ENCODE measurements at regions not wholly inside any gene's neighbourhood (a gene's known extent, or its start where the extent isn't known, plus 50 kb on each side); places are given as distances from the start of the nearest gene placed in this dataset.
"Not testable (repeated sequence)": the region's sequence is repeated elsewhere in the genome, so short reads cannot be mapped to it uniquely, and the experiment has no call there.

DNA sequence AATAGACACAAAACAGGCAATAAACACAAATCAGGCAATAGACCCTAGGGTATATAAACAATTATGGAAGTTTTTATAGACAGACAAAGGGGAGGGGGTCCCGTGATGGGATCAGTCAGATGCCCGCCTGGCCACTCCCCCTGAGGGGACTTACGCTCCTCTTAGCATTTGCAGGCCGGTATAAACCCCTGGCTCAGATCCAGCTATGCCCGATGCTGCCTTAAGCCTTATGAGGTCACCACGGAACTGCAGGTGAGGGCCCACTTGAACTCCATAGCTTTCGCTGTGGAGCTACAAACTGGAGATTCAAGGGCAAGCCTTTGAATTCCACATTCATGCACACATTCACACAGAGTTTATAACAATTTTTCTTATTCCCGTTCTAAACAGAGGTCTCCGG, 340.5 kb upstream of the USP9Y start:
- H3F3A ChIP-seq (ENCODE audit: insufficient read depth, low read length, poor library complexity, severe bottlenecking), result no peaks in the 10 kb centered on the region
- H3K79me2 ChIP-seq (replicated peaks; ENCODE audit: insufficient read depth, low read length), result no peaks in the 10 kb centered on the region
- H3K9ac ChIP-seq (ENCODE audit: low read length), result no peak overlapping the region
- H3K27me3 ChIP-seq (ENCODE audit: insufficient read depth, low read depth, low read length), result no peaks in the 10 kb centered on the region
- H3K4me3 ChIP-seq (ENCODE audit: low read length), result no peak overlapping the region
- H4K20me1 ChIP-seq (ENCODE audit: insufficient read depth), result no peaks in the 10 kb centered on the region
- no peaks in the 10 kb centered on the region for H3K36me3 ChIP-seq (ENCODE audit: insufficient read depth, low read length)
- no peak overlapping the region for H3K4me2 ChIP-seq (ENCODE audit: low read length)
- no peaks in the 10 kb centered on the region for H3K9me3 ChIP-seq (ENCODE audit: low read length)
- TF ChIP-seq SMC3 (conservative IDR thresholded peaks at IDR 0.05; ENCODE audit: poor library complexity), result no peak
- TF ChIP-seq MXI1 (conservative IDR thresholded peaks at IDR 0.05; ENCODE audit: poor library complexity, severe bottlenecking), result no peak
- TF ChIP-seq EP300 (conservative IDR thresholded peaks at IDR 0.05; ENCODE audit: poor library complexity, severe bottlenecking), result no peak
- TF ChIP-seq RAD21 (conservative IDR thresholded peaks at IDR 0.05), result no peak
- TF ChIP-seq POLR2AphosphoS5 (IDR thresholded peaks at IDR 0.05), result no peak
- TF ChIP-seq TAF1 (IDR thresholded peaks at IDR 0.05; ENCODE audit: low read depth), result no peak
- no peak for TF ChIP-seq EZH2 (IDR thresholded peaks at IDR 0.05; ENCODE audit: borderline replicate concordance, insufficient read depth, low read length, poor library complexity, severe bottlenecking)
- TF ChIP-seq, protein P1, sequence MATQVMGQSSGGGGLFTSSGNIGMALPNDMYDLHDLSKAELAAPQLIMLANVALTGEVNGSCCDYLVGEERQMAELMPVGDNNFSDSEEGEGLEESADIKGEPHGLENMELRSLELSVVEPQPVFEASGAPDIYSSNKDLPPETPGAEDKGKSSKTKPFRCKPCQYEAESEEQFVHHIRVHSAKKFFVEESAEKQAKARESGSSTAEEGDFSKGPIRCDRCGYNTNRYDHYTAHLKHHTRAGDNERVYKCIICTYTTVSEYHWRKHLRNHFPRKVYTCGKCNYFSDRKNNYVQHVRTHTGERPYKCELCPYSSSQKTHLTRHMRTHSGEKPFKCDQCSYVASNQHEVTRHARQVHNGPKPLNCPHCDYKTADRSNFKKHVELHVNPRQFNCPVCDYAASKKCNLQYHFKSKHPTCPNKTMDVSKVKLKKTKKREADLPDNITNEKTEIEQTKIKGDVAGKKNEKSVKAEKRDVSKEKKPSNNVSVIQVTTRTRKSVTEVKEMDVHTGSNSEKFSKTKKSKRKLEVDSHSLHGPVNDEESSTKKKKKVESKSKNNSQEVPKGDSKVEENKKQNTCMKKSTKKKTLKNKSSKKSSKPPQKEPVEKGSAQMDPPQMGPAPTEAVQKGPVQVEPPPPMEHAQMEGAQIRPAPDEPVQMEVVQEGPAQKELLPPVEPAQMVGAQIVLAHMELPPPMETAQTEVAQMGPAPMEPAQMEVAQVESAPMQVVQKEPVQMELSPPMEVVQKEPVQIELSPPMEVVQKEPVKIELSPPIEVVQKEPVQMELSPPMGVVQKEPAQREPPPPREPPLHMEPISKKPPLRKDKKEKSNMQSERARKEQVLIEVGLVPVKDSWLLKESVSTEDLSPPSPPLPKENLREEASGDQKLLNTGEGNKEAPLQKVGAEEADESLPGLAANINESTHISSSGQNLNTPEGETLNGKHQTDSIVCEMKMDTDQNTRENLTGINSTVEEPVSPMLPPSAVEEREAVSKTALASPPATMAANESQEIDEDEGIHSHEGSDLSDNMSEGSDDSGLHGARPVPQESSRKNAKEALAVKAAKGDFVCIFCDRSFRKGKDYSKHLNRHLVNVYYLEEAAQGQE (IDR thresholded peaks at IDR 0.05; ENCODE audit: borderline replicate concordance), result no peak
- H3K9me2 ChIP-seq (ENCODE audit: insufficient read depth, low read length), result no peaks in the 10 kb centered on the region
- H2AFZ ChIP-seq (ENCODE audit: low read depth, low read length), result no peak overlapping the region
- no peak overlapping the region for H3K27ac ChIP-seq (ENCODE audit: low read length)

DNA sequence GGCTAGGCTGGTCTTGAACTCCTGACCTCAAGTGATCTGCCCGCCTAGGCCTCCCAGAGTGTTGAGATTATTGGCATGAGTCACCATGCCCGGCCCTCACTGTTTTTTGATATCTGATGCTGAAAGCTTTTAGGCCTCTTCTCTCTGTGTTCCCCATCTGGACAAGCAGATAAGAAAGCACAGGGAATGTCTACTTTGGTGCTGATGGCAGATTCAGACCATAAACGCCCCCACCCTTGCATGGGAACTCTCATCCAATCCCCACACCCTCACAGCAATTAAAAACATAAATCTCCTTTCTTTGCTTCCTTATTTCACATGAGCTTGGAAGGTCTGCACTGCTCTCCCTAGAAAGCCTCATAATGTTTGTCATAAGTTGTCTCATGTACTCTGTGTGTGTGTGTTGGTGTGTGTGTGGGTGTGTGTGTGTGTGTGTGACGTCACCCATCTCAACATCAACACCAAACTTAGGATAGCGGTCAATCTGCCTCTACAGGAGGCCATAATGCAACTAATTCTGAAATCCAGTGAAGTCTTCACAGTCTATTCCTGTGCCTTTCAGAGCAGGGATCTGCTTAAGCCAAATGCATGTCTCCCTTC, 335.6 kb upstream of the USP9Y start:
- Histone ChIP-seq H3K36me3 (ENCODE audit: insufficient read depth, low read length) (no peaks in the 10 kb centered on the region), H2AFZ (ENCODE audit: low read depth, low read length) (no peak overlapping the region), H3K9me2 (ENCODE audit: insufficient read depth, low read length) (no peaks in the 10 kb centered on the region), H3K27me3 (ENCODE audit: insufficient read depth, low read depth, low read length) (no peaks in the 10 kb centered on the region), H3K79me2 (replicated peaks; ENCODE audit: insufficient read depth, low read length) (no peaks in the 10 kb centered on the region), H3K4me2 (ENCODE audit: low read length) (no peak overlapping the region), H4K20me1 (ENCODE audit: insufficient read depth) (no peaks in the 10 kb centered on the region), H3K9me3 (ENCODE audit: low read length) (no peaks in the 10 kb centered on the region), H3K9ac (ENCODE audit: low read length) (no peak overlapping the region), H3K4me3 (ENCODE audit: low read length) (no peak overlapping the region), H3F3A (ENCODE audit: insufficient read depth, low read length, poor library complexity, severe bottlenecking) (no peaks in the 10 kb centered on the region), H3K27ac (ENCODE audit: low read length) (no peak overlapping the region)
- TF ChIP-seq SMC3 (conservative IDR thresholded peaks at IDR 0.05; ENCODE audit: poor library complexity) (no peak), POLR2AphosphoS5 (IDR thresholded peaks at IDR 0.05) (no peak), MXI1 (conservative IDR thresholded peaks at IDR 0.05; ENCODE audit: poor library complexity, severe bottlenecking) (no peak), RAD21 (conservative IDR thresholded peaks at IDR 0.05) (no peak), EZH2 (IDR thresholded peaks at IDR 0.05; ENCODE audit: borderline replicate concordance, insufficient read depth, low read length, poor library complexity, severe bottlenecking) (no peak)
- TF ChIP-seq, protein P2, sequence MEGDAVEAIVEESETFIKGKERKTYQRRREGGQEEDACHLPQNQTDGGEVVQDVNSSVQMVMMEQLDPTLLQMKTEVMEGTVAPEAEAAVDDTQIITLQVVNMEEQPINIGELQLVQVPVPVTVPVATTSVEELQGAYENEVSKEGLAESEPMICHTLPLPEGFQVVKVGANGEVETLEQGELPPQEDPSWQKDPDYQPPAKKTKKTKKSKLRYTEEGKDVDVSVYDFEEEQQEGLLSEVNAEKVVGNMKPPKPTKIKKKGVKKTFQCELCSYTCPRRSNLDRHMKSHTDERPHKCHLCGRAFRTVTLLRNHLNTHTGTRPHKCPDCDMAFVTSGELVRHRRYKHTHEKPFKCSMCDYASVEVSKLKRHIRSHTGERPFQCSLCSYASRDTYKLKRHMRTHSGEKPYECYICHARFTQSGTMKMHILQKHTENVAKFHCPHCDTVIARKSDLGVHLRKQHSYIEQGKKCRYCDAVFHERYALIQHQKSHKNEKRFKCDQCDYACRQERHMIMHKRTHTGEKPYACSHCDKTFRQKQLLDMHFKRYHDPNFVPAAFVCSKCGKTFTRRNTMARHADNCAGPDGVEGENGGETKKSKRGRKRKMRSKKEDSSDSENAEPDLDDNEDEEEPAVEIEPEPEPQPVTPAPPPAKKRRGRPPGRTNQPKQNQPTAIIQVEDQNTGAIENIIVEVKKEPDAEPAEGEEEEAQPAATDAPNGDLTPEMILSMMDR (IDR thresholded peaks at IDR 0.05; ENCODE audit: poor library complexity, severe bottlenecking), result no peak
- TF ChIP-seq, protein P1 (IDR thresholded peaks at IDR 0.05; ENCODE audit: borderline replicate concordance), result no peak

DNA sequence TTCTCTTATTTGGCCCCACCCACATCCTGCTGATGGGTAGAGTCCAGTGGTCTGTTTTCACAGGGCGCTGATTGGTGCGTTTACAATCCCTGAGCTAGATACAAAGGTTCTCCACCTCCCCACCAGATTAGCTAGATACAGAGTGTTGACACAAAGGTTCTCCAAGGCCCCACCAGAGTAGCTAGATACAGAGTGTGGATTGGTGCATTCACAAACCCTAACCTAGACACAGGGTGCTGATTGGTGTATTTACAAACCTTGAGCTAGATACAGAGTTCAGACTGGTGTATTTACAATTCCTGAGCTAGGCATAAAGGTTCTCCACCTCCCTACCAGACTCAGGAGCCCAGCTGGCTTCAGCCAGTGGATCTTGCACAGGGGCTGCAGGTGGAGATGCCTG, 326.4 kb upstream of the USP9Y start:
- H3K4me3 ChIP-seq (ENCODE audit: low read length); H3K9me3 ChIP-seq (ENCODE audit: low read length); H3K79me2 ChIP-seq (replicated peaks; ENCODE audit: insufficient read depth, low read length); H3K27ac ChIP-seq (ENCODE audit: low read length); H3K9ac ChIP-seq (ENCODE audit: low read length); H3K36me3 ChIP-seq (ENCODE audit: insufficient read depth, low read length); H2AFZ ChIP-seq (ENCODE audit: low read depth, low read length); H3K27me3 ChIP-seq (ENCODE audit: insufficient read depth, low read depth, low read length); H3K4me2 ChIP-seq (ENCODE audit: low read length); H3K9me2 ChIP-seq (ENCODE audit: insufficient read depth, low read length); H4K20me1 ChIP-seq (ENCODE audit: insufficient read depth); H3F3A ChIP-seq (ENCODE audit: insufficient read depth, low read length, poor library complexity, severe bottlenecking): not testable (repeated sequence)
